Astrocyte of the spinal cord (primary cell): ENCODE measurements at regions not wholly inside any gene's neighbourhood (a gene's known extent, or its start where the extent isn't known, plus 50 kb on each side); places are given as distances from the start of the nearest gene placed in this dataset.

ENCODE experiments used
- DNase-seq: peaks from one replicate; pipeline ENCODE4 v3.0.0; 2011; ENCODE audit warnings: low read depth, low spot score
- H3K4me3 ChIP-seq: 2 replicates; pipeline ENCODE4 v1.5.1; 2011; ENCODE audit warnings: low read depth, mild to moderate bottlenecking, low read length, moderate library complexity
- in situ Hi-C: cut with HindIII; loops from 2 replicates; pipeline ENCODE4 v1.10.0; 2017; ENCODE audit warnings: low sequenced_read_pairs
- TF ChIP-seq, protein P1 (sequence below): IDR thresholded peaks from 2 replicates; pipeline ENCODE4 v1.5.1; 2012; ENCODE audit warnings: low read depth, mild to moderate bottlenecking, low read length, inconsistent platforms

DNA sequence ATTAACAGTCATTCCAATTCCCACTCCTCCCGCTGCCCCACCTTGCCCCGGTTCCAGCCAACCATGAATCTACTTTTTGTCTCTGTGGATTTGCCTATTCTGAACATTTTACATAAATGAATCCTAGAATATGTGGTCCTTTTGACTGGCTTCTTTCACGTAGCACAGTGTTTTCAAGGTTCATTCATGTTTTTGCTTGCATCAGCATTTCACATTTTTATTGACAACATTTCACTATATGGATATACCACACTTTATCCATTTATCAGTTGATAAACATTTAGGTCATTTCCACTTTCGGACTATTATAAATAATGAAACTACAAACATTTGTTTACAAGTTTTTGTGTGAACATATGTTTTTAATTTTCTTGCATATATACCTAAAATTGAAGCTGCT lies 182.0 kb downstream of the ZNF248 start:
- no peak overlapping the region for H3K4me3 ChIP-seq
- in situ Hi-C loops: no loop called here
- TF ChIP-seq, protein P1, sequence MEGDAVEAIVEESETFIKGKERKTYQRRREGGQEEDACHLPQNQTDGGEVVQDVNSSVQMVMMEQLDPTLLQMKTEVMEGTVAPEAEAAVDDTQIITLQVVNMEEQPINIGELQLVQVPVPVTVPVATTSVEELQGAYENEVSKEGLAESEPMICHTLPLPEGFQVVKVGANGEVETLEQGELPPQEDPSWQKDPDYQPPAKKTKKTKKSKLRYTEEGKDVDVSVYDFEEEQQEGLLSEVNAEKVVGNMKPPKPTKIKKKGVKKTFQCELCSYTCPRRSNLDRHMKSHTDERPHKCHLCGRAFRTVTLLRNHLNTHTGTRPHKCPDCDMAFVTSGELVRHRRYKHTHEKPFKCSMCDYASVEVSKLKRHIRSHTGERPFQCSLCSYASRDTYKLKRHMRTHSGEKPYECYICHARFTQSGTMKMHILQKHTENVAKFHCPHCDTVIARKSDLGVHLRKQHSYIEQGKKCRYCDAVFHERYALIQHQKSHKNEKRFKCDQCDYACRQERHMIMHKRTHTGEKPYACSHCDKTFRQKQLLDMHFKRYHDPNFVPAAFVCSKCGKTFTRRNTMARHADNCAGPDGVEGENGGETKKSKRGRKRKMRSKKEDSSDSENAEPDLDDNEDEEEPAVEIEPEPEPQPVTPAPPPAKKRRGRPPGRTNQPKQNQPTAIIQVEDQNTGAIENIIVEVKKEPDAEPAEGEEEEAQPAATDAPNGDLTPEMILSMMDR: no peak
- DNase-seq: no peak

- no peak for DNase-seq
- TF ChIP-seq, protein P1: no peak
- no peak overlapping the region for H3K4me3 ChIP-seq
- in situ Hi-C loops: no loop called here
Observed at GRCh38 chr10:37671802-37672201, 185.6 kb downstream of the ZNF248 start.

DNA sequence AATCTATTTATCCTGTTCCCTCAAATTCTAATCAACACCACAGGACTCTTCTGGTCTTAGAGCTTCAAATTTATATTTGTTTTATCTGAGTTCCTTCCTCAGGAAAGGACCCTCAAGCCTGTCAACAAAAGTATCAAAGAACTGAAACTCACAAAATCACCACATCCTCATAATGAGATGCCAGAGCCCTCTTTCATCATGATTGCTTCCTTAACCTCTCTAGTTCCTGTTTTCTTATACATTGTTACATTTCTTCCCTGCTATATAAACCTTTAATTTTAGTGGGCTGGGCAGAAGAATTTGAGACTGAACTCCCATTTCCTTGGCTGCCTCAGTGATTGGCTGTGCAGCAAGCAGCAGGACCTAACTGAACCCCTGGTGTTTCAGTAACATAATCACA lies 189.7 kb downstream of the ZNF248 start:
- TF ChIP-seq, protein P1: no peak
- no peak for DNase-seq
- in situ Hi-C loops: no loop called here
- no peak overlapping the region for H3K4me3 ChIP-seq

- no peak overlapping the region for H3K4me3 ChIP-seq
- no peak for DNase-seq
- TF ChIP-seq, protein P1: no peak
- in situ Hi-C loops: no loop called here
Observed at GRCh38 chr10:37654466-37654865, 202.9 kb downstream of the ZNF248 start.

- H3K4me3 ChIP-seq: no peak overlapping the region
- in situ Hi-C loops: no loop called here
- no peak for DNase-seq
- TF ChIP-seq, protein P1: no peak
Observed at GRCh38 chr10:37643187-37643586, 214.2 kb downstream of the ZNF248 start.

- in situ Hi-C loops: no loop called here
Observed at GRCh38 chr10:37640301-37640700, 217.1 kb downstream of the ZNF248 start.

More at GRCh38 chr10:37640301-37640700, 217.1 kb downstream of the ZNF248 start:
- no peak for DNase-seq
- no peak overlapping the region for H3K4me3 ChIP-seq
- TF ChIP-seq, protein P1: no peak
